Adrenal gland (tissue), 9 donors: ENCODE measurements at regions not wholly inside any gene's neighbourhood (a gene's known extent, or its start where the extent isn't known, plus 50 kb on each side); places are given as distances from the start of the nearest gene placed in this dataset.

ENCODE experiments used
- DNase-seq, 7 donors: peaks; one replicate each; pipeline ENCODE4 v3.0.0-alpha.2; 2019 to 2020
- H3K27ac ChIP-seq, 5 donors: fragments of 200-600 bp; sonication (generic) in 4 of 5; 1 replicate in 3 of 5; 2 replicates in 2 of 5; pipeline versions ENCODE4 v1.5.1 to v1.8.0; 2016 to 2020; ENCODE audit warnings: mild to moderate bottlenecking in 1 of 5
- H3K27me3 ChIP-seq: fragments of 200-600 bp; 2 replicates; pipeline ENCODE4 v1.8.0; 2021
- H3K36me3 ChIP-seq, 2 donors: fragments of 200-600 bp; replicated peaks in 1 of 2; 1 replicate in 1 of 2; 2 replicates in 1 of 2; pipeline versions ENCODE4 v1.5.1 to v1.8.0; 2018 to 2022
- H3K4me1 ChIP-seq, 2 donors: fragments of 200-600 bp; replicated peaks in 1 of 2; 1 replicate in 1 of 2; 2 replicates in 1 of 2; pipeline versions ENCODE4 v1.5.1 to v1.8.0; 2018 to 2021
- H3K4me3 ChIP-seq, 4 donors: fragments of 200-600 bp; sonication (generic) in 3 of 4; one replicate each; pipeline ENCODE4 v1.5.1; 2016 to 2018
- H3K9me3 ChIP-seq, 3 donors: fragments of 200-600 bp; sonication (generic) in 1 of 3; replicated peaks in 1 of 3; 1 replicate in 2 of 3; 2 replicates in 1 of 3; pipeline versions ENCODE4 v1.5.1 to v1.8.0; 2016 to 2021
- CTCF ChIP-seq, 6 experiments: fragments of 450-650 bp in 4 of 6; fragments of 200-600 bp in 2 of 6; sonication (generic) in 1 of 6; IDR thresholded peaks; 1 replicate in 5 of 6; 2 replicates in 1 of 6; pipeline versions ENCODE4 v1.5.1 to v1.8.0; 2016 to 2021; ENCODE audit warnings: antibody characterized with exemption in 6 of 6, mild to moderate bottlenecking in 2 of 6, moderate library complexity in 1 of 6
- POLR2A ChIP-seq, 2 donors: fragments of 450-650 bp; IDR thresholded peaks; one replicate each; pipeline ENCODE4 v1.6.1; 2017; ENCODE audit warnings: antibody characterized with exemption in 2 of 2, mild to moderate bottlenecking in 2 of 2, moderate library complexity in 1 of 2
- WGBS, 4 donors: extraction: QIAGEN DNeasy Blood & Tissue Kit in 2 of 4; methylation state at CpG; one replicate each; pipeline versions ENCODE4 v1.1.5 to v1.1.7; 2013 to 2017; 5-methylcytosine and 5-hydroxymethylcytosine counted together
- intact Hi-C, 2 donors: fragments of 100-400 bp; cut with DNase I; formaldehyde crosslinking; loops; one replicate each; pipeline versions ENCODE4 v1.14.1 to v1.15.0; 2022 to 2023
- donor health status: healthy with polysubstance abuse.
- donor health status: Bipolar disorder and iron deficiency.
- donor health status: DM: yes; HTN: yes; CAD: no.
- donor health status: DM: no; HTN: no; CAD: no.
- donor health status: DM: no; HTN: no; CAD: no.

- WGBS, 4 donors: 61 to 78% (median 74%) methylated on average over 4 to 9 of the region's 9 CpGs
These were observed 272.4 kb upstream of the VCX start for GRCh38 chrX:7570432-7571029.

GRCh38 chrX:7568597-7568996 is 274.4 kb upstream of the VCX start:
- WGBS, 4 donors: 80 to 93% (median 83%) methylated on average over 4 of the region's 4 CpGs
- no peak for TF ChIP-seq POLR2A (IDR thresholded peaks at IDR 0.05)
- no peak for TF ChIP-seq CTCF (IDR thresholded peaks at IDR 0.05)
- intact Hi-C loops: no loop called here

More at GRCh38 chrX:7570432-7571029, 272.4 kb upstream of the VCX start:
- no peak overlapping the region for H3K4me3 ChIP-seq
- no peaks in the 10 kb centered on the region for H3K27me3 ChIP-seq
- TF ChIP-seq CTCF (IDR thresholded peaks at IDR 0.05) (no peak), POLR2A (IDR thresholded peaks at IDR 0.05) (no peak)
- no peaks in the 10 kb centered on the region for H3K36me3 ChIP-seq
- no peak overlapping the region for H3K27ac ChIP-seq
- no peaks in the 10 kb centered on the region for H3K4me1 ChIP-seq
- no peaks in the 10 kb centered on the region for H3K9me3 ChIP-seq
- intact Hi-C loops: no loop called here
- DNase-seq: no peak

GRCh38 chrX:7568130-7568529 is 274.8 kb upstream of the VCX start:
- no peaks in the 10 kb centered on the region for H3K4me1 ChIP-seq
- no peaks in the 10 kb centered on the region for H3K36me3 ChIP-seq
- H3K9me3 ChIP-seq: no peaks in the 10 kb centered on the region
- no peak overlapping the region for H3K4me3 ChIP-seq
- DNase-seq: no peak
- WGBS, 4 donors: 31 to 49% (median 39%) methylated on average over 3 of the region's 3 CpGs
- H3K27ac ChIP-seq: no peak overlapping the region
- H3K27me3 ChIP-seq: no peaks in the 10 kb centered on the region
- intact Hi-C loops: no loop called here
- no peak for TF ChIP-seq CTCF (IDR thresholded peaks at IDR 0.05)
- no peak for TF ChIP-seq POLR2A (IDR thresholded peaks at IDR 0.05)

More at GRCh38 chrX:7568597-7568996, 274.4 kb upstream of the VCX start:
- Histone ChIP-seq H3K27ac (no peak overlapping the region), H3K27me3 (no peaks in the 10 kb centered on the region), H3K36me3 (no peaks in the 10 kb centered on the region), H3K4me3 (no peak overlapping the region), H3K4me1 (no peaks in the 10 kb centered on the region), H3K9me3 (no peaks in the 10 kb centered on the region)
- no peak for DNase-seq

- no peak overlapping the region for H3K27ac ChIP-seq
- H3K4me3 ChIP-seq: no peak overlapping the region
- H3K9me3 ChIP-seq: no peaks in the 10 kb centered on the region
- intact Hi-C loops: no loop called here
- H3K27me3 ChIP-seq: no peaks in the 10 kb centered on the region
- TF ChIP-seq CTCF (IDR thresholded peaks at IDR 0.05): no peak
- WGBS, 4 donors: 53 to 70% (median 60%) methylated on average over 2 of the region's 2 CpGs
- no peak for DNase-seq
- H3K36me3 ChIP-seq: no peaks in the 10 kb centered on the region
- no peaks in the 10 kb centered on the region for H3K4me1 ChIP-seq
These were observed 290.2 kb upstream of the VCX start for GRCh38 chrX:7552760-7553159.
